ENCODE measurements at regions not wholly inside any gene's neighbourhood (a gene's known extent, or its start where the extent isn't known, plus 50 kb on each side); places are given as distances from the start of the nearest gene placed in this dataset.

GRCh38 chr11:39745401-39745800, 1714.1 kb downstream of the LRRC4C start:
- no peak for TF ChIP-seq FOXP2 (optimal IDR thresholded peaks at IDR 0.05; ENCODE audit: borderline replicate concordance, extremely low read depth, extremely low read length, insufficient read depth)
- no peak for TF ChIP-seq REST (IDR thresholded peaks at IDR 0.05; ENCODE audit: insufficient read depth in 1 of 2, low read depth in 2 of 2, low read length in 2 of 2)
- no peak for TF ChIP-seq TAF1 (IDR thresholded peaks at IDR 0.05; ENCODE audit: borderline replicate concordance, insufficient read depth, low read length)
- no peak for TF ChIP-seq POLR2AphosphoS5 (IDR thresholded peaks at IDR 0.05; ENCODE audit: low read depth, low read length)
- no peak for TF ChIP-seq SIN3A (IDR thresholded peaks at IDR 0.05; ENCODE audit: borderline replicate concordance, insufficient read depth, low read length)

- no peak for TF ChIP-seq FOXP2 (optimal IDR thresholded peaks at IDR 0.05; ENCODE audit: borderline replicate concordance, extremely low read depth, extremely low read length, insufficient read depth)
- no peak for TF ChIP-seq REST (IDR thresholded peaks at IDR 0.05; ENCODE audit: insufficient read depth in 1 of 2, low read depth in 2 of 2, low read length in 2 of 2)
- TF ChIP-seq SIN3A (IDR thresholded peaks at IDR 0.05; ENCODE audit: borderline replicate concordance, insufficient read depth, low read length) = no peak
These were observed 1718.4 kb downstream of the LRRC4C start for GRCh38 chr11:39741066-39741465.

- TF ChIP-seq TAF1 (IDR thresholded peaks at IDR 0.05; ENCODE audit: borderline replicate concordance, insufficient read depth, low read length) (no peak), SIN3A (IDR thresholded peaks at IDR 0.05; ENCODE audit: borderline replicate concordance, insufficient read depth, low read length) (no peak), POLR2AphosphoS5 (IDR thresholded peaks at IDR 0.05; ENCODE audit: low read depth, low read length) (no peak), REST (IDR thresholded peaks at IDR 0.05; ENCODE audit: insufficient read depth in 1 of 2, low read depth in 2 of 2, low read length in 2 of 2) (no peak), FOXP2 (optimal IDR thresholded peaks at IDR 0.05; ENCODE audit: borderline replicate concordance, extremely low read depth, extremely low read length, insufficient read depth) (no peak)
These were observed 1727.5 kb downstream of the LRRC4C start for GRCh38 chr11:39732001-39732400.

- no peak for TF ChIP-seq TAF1 (IDR thresholded peaks at IDR 0.05; ENCODE audit: borderline replicate concordance, insufficient read depth, low read length)
- no peak for TF ChIP-seq SIN3A (IDR thresholded peaks at IDR 0.05; ENCODE audit: borderline replicate concordance, insufficient read depth, low read length)
- TF ChIP-seq POLR2AphosphoS5 (IDR thresholded peaks at IDR 0.05; ENCODE audit: low read depth, low read length) = no peak
- no peak for TF ChIP-seq REST (IDR thresholded peaks at IDR 0.05; ENCODE audit: insufficient read depth in 1 of 2, low read depth in 2 of 2, low read length in 2 of 2)
- TF ChIP-seq FOXP2 (optimal IDR thresholded peaks at IDR 0.05; ENCODE audit: borderline replicate concordance, extremely low read depth, extremely low read length, insufficient read depth) = no peak
These were observed 1734.4 kb downstream of the LRRC4C start for GRCh38 chr11:39725081-39725480.

- TF ChIP-seq SIN3A (IDR thresholded peaks at IDR 0.05; ENCODE audit: borderline replicate concordance, insufficient read depth, low read length) (no peak), REST (IDR thresholded peaks at IDR 0.05; ENCODE audit: insufficient read depth in 1 of 2, low read depth in 2 of 2, low read length in 2 of 2) (no peak), TAF1 (IDR thresholded peaks at IDR 0.05; ENCODE audit: borderline replicate concordance, insufficient read depth, low read length) (no peak), FOXP2 (optimal IDR thresholded peaks at IDR 0.05; ENCODE audit: borderline replicate concordance, extremely low read depth, extremely low read length, insufficient read depth) (no peak), POLR2AphosphoS5 (IDR thresholded peaks at IDR 0.05; ENCODE audit: low read depth, low read length) (no peak)
These were observed 1735.0 kb downstream of the LRRC4C start for GRCh38 chr11:39724404-39724803.
